SH-SY5Y (cell line): ENCODE measurements at regions not wholly inside any gene's neighbourhood (a gene's known extent, or its start where the extent isn't known, plus 50 kb on each side); places are given as distances from the start of the nearest gene placed in this dataset.

ENCODE experiments used
- GATA2 ChIP-seq: IDR thresholded peaks from 2 replicates; pipeline ENCODE4 v1.6.1; 2011; ENCODE audit warnings: mild to moderate bottlenecking, low read depth, low read length
- GATA3 ChIP-seq: IDR thresholded peaks from 2 replicates; pipeline ENCODE4 v1.6.1; 2011; ENCODE audit warnings: low read depth, mild to moderate bottlenecking, low read length, moderate library complexity

- no peak for TF ChIP-seq GATA3
- TF ChIP-seq GATA2, result no peak
Observed at GRCh38 chr15:97194750-97195149, 765.8 kb upstream of the ARRDC4 start.

GRCh38 chr15:97196048-97197014, 764.2 kb upstream of the ARRDC4 start:
- TF ChIP-seq GATA2 (no peak), GATA3 (no peak)

GRCh38 chr15:97199393-97200051, 761.0 kb upstream of the ARRDC4 start:
- TF ChIP-seq GATA2, result no peak
- TF ChIP-seq GATA3, result no peak

GRCh38 chr15:97200161-97200560, 760.3 kb upstream of the ARRDC4 start:
- no peak for TF ChIP-seq GATA3
- no peak for TF ChIP-seq GATA2

- TF ChIP-seq GATA3 (no peak), GATA2 (no peak)
Observed at GRCh38 chr15:97210277-97210676, 750.2 kb upstream of the ARRDC4 start.

GRCh38 chr15:97215629-97216028, 744.9 kb upstream of the ARRDC4 start:
- no peak for TF ChIP-seq GATA3
- no peak for TF ChIP-seq GATA2

GRCh38 chr15:97224191-97224641, 736.3 kb upstream of the ARRDC4 start:
- TF ChIP-seq GATA2, result no peak
- TF ChIP-seq GATA3, result no peak

GRCh38 chr15:97234851-97235610, 725.5 kb upstream of the ARRDC4 start:
- no peak for TF ChIP-seq GATA2
- no peak for TF ChIP-seq GATA3

GRCh38 chr15:97235611-97235985, 724.9 kb upstream of the ARRDC4 start:
- TF ChIP-seq GATA2 (no peak), GATA3 (no peak)

GRCh38 chr15:97236140-97236539, 724.4 kb upstream of the ARRDC4 start:
- no peak for TF ChIP-seq GATA3
- no peak for TF ChIP-seq GATA2

GRCh38 chr15:97237160-97237559, 723.3 kb upstream of the ARRDC4 start:
- TF ChIP-seq GATA2 (no peak), GATA3 (no peak)

GRCh38 chr15:97248376-97248775, 712.1 kb upstream of the ARRDC4 start:
- TF ChIP-seq GATA2, result no peak
- no peak for TF ChIP-seq GATA3

GRCh38 chr15:97259943-97260342, 700.6 kb upstream of the ARRDC4 start:
- no peak for TF ChIP-seq GATA2
- TF ChIP-seq GATA3, result no peak

GRCh38 chr15:97301166-97301565, 659.3 kb upstream of the ARRDC4 start:
- no peak for TF ChIP-seq GATA3
- TF ChIP-seq GATA2, result no peak
